Ramos (cell line): ENCODE measurements at regions not wholly inside any gene's neighbourhood (a gene's known extent, or its start where the extent isn't known, plus 50 kb on each side); places are given as distances from the start of the nearest gene placed in this dataset.

Source experiments
- in situ Hi-C: fragments of 300-500 bp; cut with MboI; formaldehyde crosslinking; loops from one replicate; pipeline ENCODE4 v1.14.3; 2022; ENCODE audit warnings: low sequenced_read_pairs; ENCODE audit not compliant: unreplicated experiment

- in situ Hi-C loops = no loop called here
Measured at GRCh38 chr12:62075870-62076269, 184.3 kb upstream of the USP15 start.

DNA sequence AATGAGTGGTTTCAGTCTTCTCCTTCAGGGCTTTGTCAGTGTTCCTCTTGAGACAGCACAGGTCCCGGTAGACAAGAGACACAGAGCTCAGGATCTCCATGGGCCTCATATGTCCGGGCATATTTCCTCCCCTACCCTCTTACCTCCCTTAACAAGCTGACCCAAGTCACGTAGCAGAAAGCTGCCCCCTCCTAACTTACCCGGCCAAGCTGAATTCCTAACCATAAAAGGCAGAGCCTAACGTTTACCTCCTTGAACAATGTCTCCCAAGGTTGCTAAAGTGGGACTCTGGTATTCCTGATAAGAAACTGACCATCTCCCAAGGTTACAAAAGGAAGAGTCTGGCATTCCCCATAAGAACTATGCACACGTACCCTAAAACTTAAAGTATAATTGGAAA, 182.2 kb upstream of the USP15 start:
- in situ Hi-C loops = no loop called here

DNA sequence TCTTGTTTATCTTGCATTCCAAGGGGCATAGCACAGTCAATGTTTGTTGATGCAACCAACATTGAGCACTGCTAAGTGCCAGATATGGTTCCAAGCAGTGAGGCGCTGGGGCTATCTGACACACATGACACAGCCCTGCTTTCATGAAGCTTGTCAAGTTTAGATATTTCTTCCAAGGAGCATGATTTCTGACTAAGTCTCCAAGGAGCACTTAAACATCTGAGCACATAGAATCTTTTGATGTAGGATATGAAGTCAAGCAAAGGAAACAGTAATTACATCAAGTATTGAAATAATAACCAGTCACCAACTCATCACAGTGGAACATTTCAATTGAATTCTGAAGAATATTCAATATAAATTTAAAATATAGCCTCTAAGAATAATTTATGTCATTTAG, 177.8 kb upstream of the USP15 start:
- in situ Hi-C loops = no loop called here

DNA sequence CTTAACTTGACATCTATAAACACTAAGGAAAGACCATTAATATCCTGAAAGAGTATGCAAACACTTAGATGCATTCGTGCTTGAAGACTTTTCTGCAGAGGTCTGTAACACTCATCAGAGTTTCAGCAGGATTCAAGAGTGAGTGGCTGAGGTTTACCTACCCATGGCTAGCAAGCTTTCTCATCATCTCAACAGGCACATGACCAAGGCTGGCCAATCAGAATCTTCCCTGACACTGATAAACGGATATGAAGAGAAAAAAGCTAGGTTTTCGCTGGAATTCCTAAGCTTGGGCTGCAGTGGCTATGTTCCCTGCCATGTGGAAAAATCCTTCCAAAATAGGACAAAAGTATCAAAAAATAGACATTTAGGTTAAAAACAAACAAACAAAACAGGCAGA, 162.1 kb upstream of the USP15 start:
- in situ Hi-C loops = no loop called here

GRCh38 chr12:62103748-62104147, 156.5 kb upstream of the USP15 start:
- in situ Hi-C loops = no loop called here

- in situ Hi-C loops = no loop called here
Measured at GRCh38 chr12:62106547-62107185, 153.5 kb upstream of the USP15 start.

- in situ Hi-C loops = no loop called here
Measured at GRCh38 chr12:62113366-62114011, 146.7 kb upstream of the USP15 start.

DNA sequence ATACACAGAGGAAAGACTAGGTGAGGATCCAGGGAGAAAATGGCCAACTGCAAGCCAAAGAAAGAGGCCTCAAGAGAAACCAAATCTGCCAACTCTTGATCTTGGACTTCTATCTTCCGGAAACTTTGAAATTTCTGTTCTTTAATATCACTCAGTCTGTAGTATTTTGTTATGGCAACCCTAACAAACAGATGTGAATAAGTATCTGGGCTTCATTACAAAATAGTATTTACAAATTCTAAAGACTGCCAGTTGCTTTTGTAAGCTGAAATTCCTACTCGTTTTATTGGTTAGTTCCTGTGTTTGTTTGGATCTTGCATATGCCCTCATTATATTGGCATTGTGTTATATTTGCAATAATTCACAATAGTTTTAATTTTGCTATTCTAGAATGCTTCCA, 143.2 kb upstream of the USP15 start:
- in situ Hi-C loops = no loop called here

GRCh38 chr12:62123721-62124203, 136.4 kb upstream of the USP15 start:
- in situ Hi-C loops = no loop called here

DNA sequence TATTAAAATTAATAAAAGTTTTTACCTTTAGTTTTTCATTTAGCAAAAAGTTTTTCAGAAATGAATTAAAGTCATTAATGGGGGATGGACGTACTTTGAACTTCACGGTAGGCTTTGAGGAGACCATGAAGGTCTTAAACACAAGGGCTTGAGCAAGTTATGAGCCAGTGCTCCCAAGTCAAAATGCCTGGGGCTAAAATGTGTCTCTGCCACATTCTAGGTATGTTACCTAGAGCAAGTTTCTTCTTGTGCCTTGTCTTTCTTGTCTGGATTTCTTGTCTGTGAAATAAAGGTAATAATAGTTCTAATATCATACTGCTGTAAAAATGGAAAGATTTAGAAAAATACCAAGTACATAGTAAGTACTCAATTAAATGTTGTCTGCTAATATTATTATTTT, 132.7 kb upstream of the USP15 start:
- in situ Hi-C loops = no loop called here

DNA sequence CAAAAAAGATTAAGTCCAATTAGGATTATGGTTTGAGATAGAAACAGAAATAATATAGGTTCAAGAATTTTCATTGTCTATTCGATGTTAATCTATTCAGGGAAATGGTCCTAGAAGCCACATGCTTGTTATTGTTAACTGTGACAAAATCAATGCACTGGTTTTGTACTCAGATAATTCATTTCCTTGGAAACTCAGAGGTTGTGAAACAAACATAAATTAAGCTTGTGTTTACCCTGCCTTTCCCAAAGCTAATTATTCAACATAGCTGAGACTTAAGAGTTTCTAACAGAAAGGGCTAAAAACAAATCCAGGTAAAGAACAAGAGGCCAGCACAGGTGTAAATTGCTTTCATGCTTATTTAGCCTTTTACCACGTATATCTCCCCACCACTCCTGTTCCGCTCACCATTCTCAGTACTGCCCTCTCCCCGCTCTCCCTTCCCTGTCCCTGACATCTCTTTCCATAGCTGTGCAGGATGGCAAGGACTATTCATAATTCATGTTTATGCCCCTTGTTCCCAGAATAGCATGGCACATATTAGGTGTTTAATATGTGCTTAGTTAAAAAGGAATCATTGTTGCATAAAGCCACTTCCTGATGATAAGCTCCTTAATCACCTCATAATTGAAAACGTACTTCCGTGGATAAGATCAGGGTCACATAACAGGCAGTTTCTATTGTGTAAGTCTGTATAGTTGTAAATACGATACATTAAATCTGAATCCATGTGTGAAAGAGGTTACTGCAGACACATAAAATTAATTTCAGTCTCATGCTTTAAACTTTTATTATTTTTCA, 131.8 kb upstream of the USP15 start:
- in situ Hi-C loops = no loop called here

DNA sequence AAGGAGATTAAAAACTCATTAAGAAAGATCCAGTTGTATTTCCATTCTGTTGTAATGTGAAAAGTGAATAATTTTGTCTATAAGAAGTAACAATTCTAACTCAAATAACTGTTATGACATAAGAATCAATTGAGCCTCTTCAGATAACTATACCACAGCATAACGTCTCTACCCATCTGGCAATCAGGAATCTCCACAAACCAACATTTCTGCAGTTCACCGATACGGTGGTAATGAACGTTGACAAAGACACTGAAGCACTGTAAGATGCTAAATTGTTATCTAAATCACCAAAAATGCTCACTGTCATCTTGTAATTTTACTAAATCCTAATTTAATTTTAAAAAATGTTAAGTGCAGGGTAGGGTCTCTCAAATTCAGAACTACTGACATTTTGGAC, 130.9 kb upstream of the USP15 start:
- in situ Hi-C loops = no loop called here

DNA sequence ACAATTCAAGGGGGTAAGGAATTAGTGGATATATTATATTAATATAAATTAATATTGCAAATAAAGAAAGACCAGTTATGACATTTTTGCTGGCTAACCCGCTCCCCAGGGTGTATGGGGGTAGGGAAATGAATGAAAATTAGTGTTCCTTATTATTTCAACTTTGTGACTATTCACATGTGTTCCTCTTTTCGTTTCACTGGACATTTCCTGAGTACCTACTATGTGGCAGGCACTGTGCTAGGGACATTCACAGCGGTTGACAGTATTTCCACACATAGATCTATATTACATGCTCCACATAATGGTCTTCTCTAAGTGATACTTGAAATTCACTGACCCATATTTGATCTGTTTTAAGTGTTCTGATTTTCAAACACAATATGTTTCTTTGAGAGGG, 129.8 kb upstream of the USP15 start:
- in situ Hi-C loops = no loop called here

GRCh38 chr12:62130834-62131552, 129.2 kb upstream of the USP15 start:
- in situ Hi-C loops = no loop called here

DNA sequence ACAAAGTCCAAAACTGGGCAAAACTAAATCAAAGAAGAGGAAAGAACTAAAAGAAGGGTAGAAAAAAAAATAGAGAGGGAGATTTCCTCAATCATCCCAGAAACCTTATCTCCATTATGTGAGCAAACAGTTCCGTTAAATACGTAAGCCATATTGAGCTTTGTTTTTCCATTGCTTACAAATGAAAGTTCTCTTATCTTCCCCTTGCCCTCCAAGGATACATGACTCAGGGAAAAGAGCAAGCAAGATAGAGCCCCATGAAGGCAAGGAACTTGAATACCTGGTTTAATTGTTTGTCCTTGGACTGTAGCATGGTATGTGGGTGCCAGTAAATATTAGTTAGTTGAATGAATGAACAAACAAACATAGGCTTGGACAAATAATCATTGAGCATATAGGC, 126.8 kb upstream of the USP15 start:
- in situ Hi-C loops = no loop called here

- in situ Hi-C loops = no loop called here
Measured at GRCh38 chr12:62135553-62136200, 124.5 kb upstream of the USP15 start.

- in situ Hi-C loops = no loop called here
Measured at GRCh38 chr12:62136496-62136895, 123.7 kb upstream of the USP15 start.

- in situ Hi-C loops = no loop called here
Measured at GRCh38 chr12:62138527-62138926, 121.7 kb upstream of the USP15 start.

GRCh38 chr12:62146318-62146717, 113.9 kb upstream of the USP15 start:
- in situ Hi-C loops = no loop called here

DNA sequence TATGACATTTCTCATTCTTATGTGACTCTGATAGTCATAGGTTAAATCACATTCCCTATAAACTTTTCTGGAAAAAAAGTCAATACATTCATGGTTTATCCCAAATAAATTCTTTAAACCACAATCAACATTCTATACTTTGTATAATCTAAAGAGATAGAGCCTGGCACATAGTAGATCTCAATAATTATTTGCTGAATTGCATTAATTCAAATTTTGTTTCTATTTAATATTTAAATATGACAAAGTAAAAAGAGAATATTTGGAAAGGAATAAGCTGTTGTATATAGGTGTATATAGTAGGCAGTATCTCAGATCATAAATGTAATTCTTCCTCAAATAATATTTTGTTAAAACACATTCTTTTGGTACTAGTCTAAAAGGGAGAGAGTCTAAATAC, 102.2 kb upstream of the USP15 start:
- in situ Hi-C loops = no loop called here
